ENCODE measurements at regions not wholly inside any gene's neighbourhood (a gene's known extent, or its start where the extent isn't known, plus 50 kb on each side); places are given as distances from the start of the nearest gene placed in this dataset.
A peak's percentile ranks its signal among the peaks of the same experiment; 100 is the strongest.

GRCh38 chr14:53330441-53330840 is 177.3 kb upstream of the DDHD1 start:
- TF ChIP-seq CTCF (IDR thresholded peaks at IDR 0.05; ENCODE audit: low read depth, low read length), result no peak
- H3K4me3 ChIP-seq (replicated peaks in 1 of 2; ENCODE audit: low read depth in 2 of 2, low read length in 2 of 2), result no peak overlapping the region
- DNase-seq (ENCODE audit: low read depth in 2 of 2), result no peak

- H3K4me3 ChIP-seq (replicated peaks in 1 of 2; ENCODE audit: low read depth in 2 of 2, low read length in 2 of 2), result no peak overlapping the region
- TF ChIP-seq CTCF (IDR thresholded peaks at IDR 0.05; ENCODE audit: low read depth, low read length), result no peak
- no peak for DNase-seq (ENCODE audit: low read depth in 2 of 2)
These were observed 175.7 kb upstream of the DDHD1 start for GRCh38 chr14:53328841-53329240.

GRCh38 chr14:53327716-53328115 is 174.6 kb upstream of the DDHD1 start:
- no peak overlapping the region for H3K4me3 ChIP-seq (replicated peaks in 1 of 2; ENCODE audit: low read depth in 2 of 2, low read length in 2 of 2)
- peak; percentile 14 for TF ChIP-seq CTCF (IDR thresholded peaks at IDR 0.05; ENCODE audit: low read depth, low read length)
- DNase-seq (ENCODE audit: low read depth in 2 of 2), result peak; percentile 65 to 92

GRCh38 chr14:53325176-53325806 is 172.2 kb upstream of the DDHD1 start:
- no peak overlapping the region for H3K4me3 ChIP-seq (replicated peaks in 1 of 2; ENCODE audit: low read depth in 2 of 2, low read length in 2 of 2)
- peak in 1 of 2 donors; percentile 25 for DNase-seq (ENCODE audit: low read depth in 2 of 2)
- TF ChIP-seq CTCF (IDR thresholded peaks at IDR 0.05; ENCODE audit: low read depth, low read length), result peak; percentile 39

- peak in 1 of 2 donors; percentile 38 for DNase-seq (ENCODE audit: low read depth in 2 of 2)
- no peak overlapping the region for H3K4me3 ChIP-seq (replicated peaks in 1 of 2; ENCODE audit: low read depth in 2 of 2, low read length in 2 of 2)
- no peak for TF ChIP-seq CTCF (IDR thresholded peaks at IDR 0.05; ENCODE audit: low read depth, low read length)
These were observed 163.4 kb upstream of the DDHD1 start for GRCh38 chr14:53316504-53316903.

- no peak overlapping the region for H3K4me3 ChIP-seq (replicated peaks in 1 of 2; ENCODE audit: low read depth in 2 of 2, low read length in 2 of 2)
- DNase-seq (ENCODE audit: low read depth in 2 of 2), result no peak
- TF ChIP-seq CTCF (IDR thresholded peaks at IDR 0.05; ENCODE audit: low read depth, low read length), result no peak
These were observed 157.3 kb upstream of the DDHD1 start for GRCh38 chr14:53310412-53310811.

- no peak for TF ChIP-seq CTCF (IDR thresholded peaks at IDR 0.05; ENCODE audit: low read depth, low read length)
- no peak overlapping the region for H3K4me3 ChIP-seq (replicated peaks in 1 of 2; ENCODE audit: low read depth in 2 of 2, low read length in 2 of 2)
- DNase-seq (ENCODE audit: low read depth in 2 of 2), result peak in 1 of 2 donors; percentile 23
These were observed 153.8 kb upstream of the DDHD1 start for GRCh38 chr14:53306911-53307310.
